Liver (tissue), 8 donors: ENCODE measurements at regions not wholly inside any gene's neighbourhood (a gene's known extent, or its start where the extent isn't known, plus 50 kb on each side); places are given as distances from the start of the nearest gene placed in this dataset.

Experiments
- DNase-seq: peaks from one replicate; pipeline ENCODE4 v3.0.0-alpha.2; 2017; ENCODE audit warnings: low spot score
- H3K27ac ChIP-seq, 2 donors: one replicate each; pipeline ENCODE4 v1.7.0; 2013; ENCODE audit warnings: inconsistent platforms in 2 of 2, low read length in 2 of 2, control low read depth in 1 of 2, low read depth in 1 of 2, mild to moderate bottlenecking in 1 of 2
- H3K27me3 ChIP-seq, 4 donors: one replicate each; pipeline versions ENCODE4 v1.6.1 to v1.7.0; 2013; ENCODE audit warnings: low read length in 3 of 4, inconsistent platforms in 1 of 4, mild to moderate bottlenecking in 1 of 4, moderate library complexity in 1 of 4; ENCODE audit not compliant: control insufficient read depth in 4 of 4, insufficient read depth in 4 of 4
- H3K36me3 ChIP-seq, 4 donors: one replicate each; pipeline versions ENCODE4 v1.6.1 to v1.7.0; 2013; ENCODE audit warnings: low read length in 3 of 4, mild to moderate bottlenecking in 3 of 4, low read depth in 1 of 4, moderate library complexity in 1 of 4; ENCODE audit not compliant: control insufficient read depth in 4 of 4, insufficient read depth in 3 of 4
- H3K4me1 ChIP-seq, 4 donors: one replicate each; pipeline versions ENCODE4 v1.6.1 to v1.7.0; 2013; ENCODE audit warnings: low read length in 3 of 4, mild to moderate bottlenecking in 3 of 4, moderate library complexity in 1 of 4; ENCODE audit not compliant: control insufficient read depth in 4 of 4, insufficient read depth in 4 of 4
- H3K4me3 ChIP-seq, 3 donors: one replicate each; pipeline versions ENCODE4 v1.6.1 to v1.7.0; 2013; ENCODE audit warnings: low read length in 3 of 3, control low read depth in 1 of 3, low read depth in 1 of 3, mild to moderate bottlenecking in 1 of 3
- H3K9ac ChIP-seq, 2 donors: one replicate each; pipeline ENCODE4 v1.7.0; 2013; ENCODE audit warnings: low read length in 2 of 2, mild to moderate bottlenecking in 2 of 2, moderate library complexity in 2 of 2, control low read depth in 1 of 2, low read depth in 1 of 2
- H3K9me3 ChIP-seq, 4 donors: one replicate each; pipeline versions ENCODE4 v1.6.1 to v1.7.0; 2013; ENCODE audit warnings: low read length in 3 of 4; ENCODE audit not compliant: control insufficient read depth in 4 of 4
- EGR1 ChIP-seq, 2 donors: IDR thresholded peaks; 2 replicates each; pipeline ENCODE4 v1.6.1; 2016 to 2018; ENCODE audit warnings: antibody characterized with exemption in 2 of 2, low read depth in 2 of 2
- FOXA1 ChIP-seq: IDR thresholded peaks from 2 replicates; pipeline ENCODE4 v1.6.1; 2016; ENCODE audit warnings: antibody characterized with exemption
- FOXA2 ChIP-seq: IDR thresholded peaks from 2 replicates; pipeline ENCODE4 v1.6.1; 2016; ENCODE audit warnings: antibody characterized with exemption
- GABPA ChIP-seq, 2 donors: IDR thresholded peaks in 1 of 2; conservative IDR thresholded peaks in 1 of 2; 2 replicates each; pipeline ENCODE4 v1.6.1; 2016; ENCODE audit warnings: antibody characterized with exemption in 2 of 2, mild to moderate bottlenecking in 1 of 2, moderate library complexity in 1 of 2
- HNF4A ChIP-seq, 2 donors: conservative IDR thresholded peaks; 2 replicates each; pipeline ENCODE4 v1.6.1; 2016; ENCODE audit warnings: antibody characterized with exemption in 2 of 2, mild to moderate bottlenecking in 2 of 2
- HNF4G ChIP-seq: IDR thresholded peaks from 2 replicates; pipeline ENCODE4 v1.6.1; 2016; ENCODE audit warnings: antibody characterized with exemption
- JUND ChIP-seq, 2 donors: IDR thresholded peaks; 2 replicates each; pipeline ENCODE4 v1.6.1; 2016; ENCODE audit warnings: antibody characterized with exemption in 2 of 2
- NR2F2 ChIP-seq: IDR thresholded peaks from 2 replicates; pipeline ENCODE4 v1.6.1; 2016; ENCODE audit warnings: antibody characterized with exemption
- RAD21 ChIP-seq, 2 donors: IDR thresholded peaks; 2 replicates each; pipeline ENCODE4 v1.6.1; 2016; ENCODE audit warnings: antibody characterized with exemption in 2 of 2, mild to moderate bottlenecking in 2 of 2
- RXRA ChIP-seq, 2 donors: IDR thresholded peaks; 2 replicates each; pipeline ENCODE4 v1.6.1; 2017 to 2018; ENCODE audit warnings: antibody characterized with exemption in 2 of 2, mild to moderate bottlenecking in 1 of 2
- SP1 ChIP-seq: IDR thresholded peaks from 2 replicates; pipeline ENCODE4 v1.6.1; 2018; ENCODE audit warnings: antibody characterized with exemption, mild to moderate bottlenecking
- TAF1 ChIP-seq: conservative IDR thresholded peaks from 2 replicates; pipeline ENCODE4 v1.6.1; 2016; ENCODE audit warnings: antibody characterized with exemption, mild to moderate bottlenecking
- YY1 ChIP-seq: IDR thresholded peaks from 2 replicates; pipeline ENCODE4 v1.6.1; 2016; ENCODE audit warnings: antibody characterized with exemption, mild to moderate bottlenecking
- WGBS: extraction: QIAGEN DNeasy Blood & Tissue Kit; methylation state at CpG from one replicate; pipeline ENCODE4 v1.1.7; 2013; 5-methylcytosine and 5-hydroxymethylcytosine counted together
- TF ChIP-seq, protein P1 (sequence below): IDR thresholded peaks from 2 replicates; pipeline ENCODE4 v1.6.1; 2016; ENCODE audit warnings: antibody characterized with exemption, mild to moderate bottlenecking
- TF ChIP-seq, protein P2 (sequence below): IDR thresholded peaks from 2 replicates; pipeline ENCODE4 v1.6.1; 2016; ENCODE audit warnings: antibody characterized with exemption
- TF ChIP-seq, protein P3 (sequence below): IDR thresholded peaks from 2 replicates; pipeline ENCODE4 v1.6.1; 2016; ENCODE audit warnings: antibody characterized with exemption
- TF ChIP-seq, protein P4 (sequence below): fragments of 150-350 bp; IDR thresholded peaks from 2 replicates; pipeline ENCODE4 v1.5.1; 2017; ENCODE audit warnings: improper control_type of control experiment, low read depth, low read length; ENCODE audit not compliant: missing input control
- TF ChIP-seq, protein P5 (sequence below): IDR thresholded peaks from 2 replicates; pipeline ENCODE4 v1.6.1; 2016; ENCODE audit warnings: antibody characterized with exemption
- donor health status: healthy.
- donor health status: healthy.
- donor health status: healthy.
- donor health status: healthy.
- donor health status: healthy.

DNA sequence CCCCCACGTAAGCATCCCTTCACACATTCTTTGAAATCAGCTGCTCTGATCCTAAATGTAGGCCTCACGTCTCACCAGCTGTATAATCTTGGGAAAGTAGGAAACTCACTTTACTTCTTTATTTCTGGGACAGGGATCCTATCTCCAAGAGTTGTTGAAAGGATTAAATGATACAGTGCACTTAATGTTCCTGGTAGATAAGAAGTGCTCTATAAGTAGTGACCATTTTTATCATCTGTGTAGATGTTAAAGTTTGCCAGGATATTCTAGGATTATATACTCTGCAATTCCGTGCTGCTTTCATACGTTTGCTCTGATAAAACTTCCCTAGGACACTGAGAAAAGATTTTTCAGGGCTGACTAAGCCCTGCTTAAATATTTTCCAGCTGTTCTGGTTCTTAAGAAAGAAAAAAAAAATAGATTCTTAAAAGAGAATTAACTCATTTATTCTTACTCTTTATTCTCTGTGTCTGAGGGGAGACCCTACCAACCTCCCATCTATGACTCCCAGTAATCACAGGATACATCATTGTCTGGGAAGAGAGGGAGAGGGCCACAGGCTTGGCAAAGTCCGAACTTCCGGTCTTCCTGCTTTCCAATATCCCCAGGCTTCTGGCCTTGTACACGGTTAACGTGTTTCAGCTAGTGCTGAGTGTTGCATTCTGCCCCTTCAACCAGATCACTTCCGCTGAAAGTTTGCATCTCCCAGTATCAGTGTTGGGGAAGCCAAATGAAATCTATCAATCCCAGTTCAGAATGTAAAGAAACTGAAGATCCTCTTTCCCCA is 269.2 kb downstream of the TRIML1 start:
- no peak for TF ChIP-seq JUND (IDR thresholded peaks at IDR 0.05)
- TF ChIP-seq, protein P1, sequence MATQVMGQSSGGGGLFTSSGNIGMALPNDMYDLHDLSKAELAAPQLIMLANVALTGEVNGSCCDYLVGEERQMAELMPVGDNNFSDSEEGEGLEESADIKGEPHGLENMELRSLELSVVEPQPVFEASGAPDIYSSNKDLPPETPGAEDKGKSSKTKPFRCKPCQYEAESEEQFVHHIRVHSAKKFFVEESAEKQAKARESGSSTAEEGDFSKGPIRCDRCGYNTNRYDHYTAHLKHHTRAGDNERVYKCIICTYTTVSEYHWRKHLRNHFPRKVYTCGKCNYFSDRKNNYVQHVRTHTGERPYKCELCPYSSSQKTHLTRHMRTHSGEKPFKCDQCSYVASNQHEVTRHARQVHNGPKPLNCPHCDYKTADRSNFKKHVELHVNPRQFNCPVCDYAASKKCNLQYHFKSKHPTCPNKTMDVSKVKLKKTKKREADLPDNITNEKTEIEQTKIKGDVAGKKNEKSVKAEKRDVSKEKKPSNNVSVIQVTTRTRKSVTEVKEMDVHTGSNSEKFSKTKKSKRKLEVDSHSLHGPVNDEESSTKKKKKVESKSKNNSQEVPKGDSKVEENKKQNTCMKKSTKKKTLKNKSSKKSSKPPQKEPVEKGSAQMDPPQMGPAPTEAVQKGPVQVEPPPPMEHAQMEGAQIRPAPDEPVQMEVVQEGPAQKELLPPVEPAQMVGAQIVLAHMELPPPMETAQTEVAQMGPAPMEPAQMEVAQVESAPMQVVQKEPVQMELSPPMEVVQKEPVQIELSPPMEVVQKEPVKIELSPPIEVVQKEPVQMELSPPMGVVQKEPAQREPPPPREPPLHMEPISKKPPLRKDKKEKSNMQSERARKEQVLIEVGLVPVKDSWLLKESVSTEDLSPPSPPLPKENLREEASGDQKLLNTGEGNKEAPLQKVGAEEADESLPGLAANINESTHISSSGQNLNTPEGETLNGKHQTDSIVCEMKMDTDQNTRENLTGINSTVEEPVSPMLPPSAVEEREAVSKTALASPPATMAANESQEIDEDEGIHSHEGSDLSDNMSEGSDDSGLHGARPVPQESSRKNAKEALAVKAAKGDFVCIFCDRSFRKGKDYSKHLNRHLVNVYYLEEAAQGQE = no peak
- no peak for TF ChIP-seq FOXA2
- TF ChIP-seq, protein P2, sequence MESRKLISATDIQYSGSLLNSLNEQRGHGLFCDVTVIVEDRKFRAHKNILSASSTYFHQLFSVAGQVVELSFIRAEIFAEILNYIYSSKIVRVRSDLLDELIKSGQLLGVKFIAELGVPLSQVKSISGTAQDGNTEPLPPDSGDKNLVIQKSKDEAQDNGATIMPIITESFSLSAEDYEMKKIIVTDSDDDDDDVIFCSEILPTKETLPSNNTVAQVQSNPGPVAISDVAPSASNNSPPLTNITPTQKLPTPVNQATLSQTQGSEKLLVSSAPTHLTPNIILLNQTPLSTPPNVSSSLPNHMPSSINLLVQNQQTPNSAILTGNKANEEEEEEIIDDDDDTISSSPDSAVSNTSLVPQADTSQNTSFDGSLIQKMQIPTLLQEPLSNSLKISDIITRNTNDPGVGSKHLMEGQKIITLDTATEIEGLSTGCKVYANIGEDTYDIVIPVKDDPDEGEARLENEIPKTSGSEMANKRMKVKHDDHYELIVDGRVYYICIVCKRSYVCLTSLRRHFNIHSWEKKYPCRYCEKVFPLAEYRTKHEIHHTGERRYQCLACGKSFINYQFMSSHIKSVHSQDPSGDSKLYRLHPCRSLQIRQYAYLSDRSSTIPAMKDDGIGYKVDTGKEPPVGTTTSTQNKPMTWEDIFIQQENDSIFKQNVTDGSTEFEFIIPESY = no peak
- WGBS = 63% methylated on average over 9 of the region's 9 CpGs
- Histone ChIP-seq H3K27ac (no peak overlapping the region), H3K9me3 (no peaks in the 10 kb centered on the region), H3K36me3 (no peaks in the 10 kb centered on the region), H3K4me1 (no peaks in the 10 kb centered on the region), H3K27me3 (no peaks in the 10 kb centered on the region), H3K9ac (no peak overlapping the region), H3K4me3 (no peak overlapping the region)
- DNase-seq = no peak

DNA sequence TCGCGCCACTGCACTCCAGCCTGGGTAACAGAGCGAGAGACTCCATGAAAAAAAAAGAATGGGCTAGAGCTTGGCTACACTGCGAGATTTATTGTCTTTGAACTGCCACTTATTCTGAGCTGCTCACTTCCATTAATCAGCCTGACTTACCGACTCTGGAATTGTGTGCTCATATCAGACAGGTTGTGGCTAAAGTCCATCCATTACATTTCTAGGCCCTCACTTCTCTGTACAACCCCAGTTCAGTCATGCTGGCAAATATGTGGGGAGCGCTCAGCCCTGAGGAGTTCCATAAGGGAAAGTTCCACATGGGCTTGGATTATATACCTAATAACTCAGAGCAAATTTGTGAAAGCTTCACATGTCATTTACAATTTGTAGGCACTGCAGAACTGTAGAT is 270.6 kb downstream of the TRIML1 start:
- H3K27ac ChIP-seq = no peak overlapping the region
- no peak for DNase-seq
- no peaks in the 10 kb centered on the region for H3K36me3 ChIP-seq
- TF ChIP-seq FOXA1 (no peak), NR2F2 (no peak), FOXA2 (no peak), GABPA (IDR thresholded peaks at IDR 0.05 in 1 of 2, conservative IDR thresholded peaks at IDR 0.05 in 1 of 2) (no peak), TAF1 (no peak), RXRA (IDR thresholded peaks at IDR 0.05) (no peak), SP1 (no peak), HNF4G (no peak), HNF4A (conservative IDR thresholded peaks at IDR 0.05) (no peak), JUND (IDR thresholded peaks at IDR 0.05) (no peak), EGR1 (IDR thresholded peaks at IDR 0.05; ENCODE audit: low read depth in 2 of 2) (no peak), RAD21 (IDR thresholded peaks at IDR 0.05) (no peak), YY1 (no peak)
- TF ChIP-seq, protein P3, sequence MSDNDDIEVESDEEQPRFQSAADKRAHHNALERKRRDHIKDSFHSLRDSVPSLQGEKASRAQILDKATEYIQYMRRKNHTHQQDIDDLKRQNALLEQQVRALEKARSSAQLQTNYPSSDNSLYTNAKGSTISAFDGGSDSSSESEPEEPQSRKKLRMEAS = no peak
- TF ChIP-seq, protein P1 = no peak
- TF ChIP-seq, protein P4, sequence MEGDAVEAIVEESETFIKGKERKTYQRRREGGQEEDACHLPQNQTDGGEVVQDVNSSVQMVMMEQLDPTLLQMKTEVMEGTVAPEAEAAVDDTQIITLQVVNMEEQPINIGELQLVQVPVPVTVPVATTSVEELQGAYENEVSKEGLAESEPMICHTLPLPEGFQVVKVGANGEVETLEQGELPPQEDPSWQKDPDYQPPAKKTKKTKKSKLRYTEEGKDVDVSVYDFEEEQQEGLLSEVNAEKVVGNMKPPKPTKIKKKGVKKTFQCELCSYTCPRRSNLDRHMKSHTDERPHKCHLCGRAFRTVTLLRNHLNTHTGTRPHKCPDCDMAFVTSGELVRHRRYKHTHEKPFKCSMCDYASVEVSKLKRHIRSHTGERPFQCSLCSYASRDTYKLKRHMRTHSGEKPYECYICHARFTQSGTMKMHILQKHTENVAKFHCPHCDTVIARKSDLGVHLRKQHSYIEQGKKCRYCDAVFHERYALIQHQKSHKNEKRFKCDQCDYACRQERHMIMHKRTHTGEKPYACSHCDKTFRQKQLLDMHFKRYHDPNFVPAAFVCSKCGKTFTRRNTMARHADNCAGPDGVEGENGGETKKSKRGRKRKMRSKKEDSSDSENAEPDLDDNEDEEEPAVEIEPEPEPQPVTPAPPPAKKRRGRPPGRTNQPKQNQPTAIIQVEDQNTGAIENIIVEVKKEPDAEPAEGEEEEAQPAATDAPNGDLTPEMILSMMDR = no peak
- TF ChIP-seq, protein P2 = no peak
- TF ChIP-seq, protein P5, sequence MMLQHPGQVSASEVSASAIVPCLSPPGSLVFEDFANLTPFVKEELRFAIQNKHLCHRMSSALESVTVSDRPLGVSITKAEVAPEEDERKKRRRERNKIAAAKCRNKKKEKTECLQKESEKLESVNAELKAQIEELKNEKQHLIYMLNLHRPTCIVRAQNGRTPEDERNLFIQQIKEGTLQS = no peak
- 84% methylated on average over 6 of the region's 6 CpGs for WGBS
- H3K4me3 ChIP-seq = no peak overlapping the region
- H3K9ac ChIP-seq = no peak overlapping the region
- no peaks in the 10 kb centered on the region for H3K27me3 ChIP-seq
- no peaks in the 10 kb centered on the region for H3K4me1 ChIP-seq
- no peaks in the 10 kb centered on the region for H3K9me3 ChIP-seq
